ENCODE measurements at regions not wholly inside any gene's neighbourhood (a gene's known extent, or its start where the extent isn't known, plus 50 kb on each side); places are given as distances from the start of the nearest gene placed in this dataset.

- TF ChIP-seq CTCF (IDR thresholded peaks at IDR 0.05; ENCODE audit: poor library complexity) (no peak), EZH2 (IDR thresholded peaks at IDR 0.05; ENCODE audit: borderline replicate concordance) (no peak), EZH2phosphoT487 (IDR thresholded peaks at IDR 0.05; ENCODE audit: low read depth, severe bottlenecking, unreplicated experiment) (no peak)
Observed at GRCh38 chr5:104352954-104353353, 790.4 kb upstream of the NUDT12 start.
